HG03280 (cell line): ENCODE measurements at regions not wholly inside any gene's neighbourhood (a gene's known extent, or its start where the extent isn't known, plus 50 kb on each side); places are given as distances from the start of the nearest gene placed in this dataset.
"Not testable (repeated sequence)": the region's sequence is repeated elsewhere in the genome, so short reads cannot be mapped to it uniquely, and the experiment has no call there.

ENCODE experiments used
- ATAC-seq: cut with Tn5 transposase; IDR thresholded peaks from one replicate; pipeline ENCODE4 v1.9.1; 2021; ENCODE audit warnings: mild to moderate bottlenecking, moderate library complexity; ENCODE audit not compliant: unreplicated experiment

DNA sequence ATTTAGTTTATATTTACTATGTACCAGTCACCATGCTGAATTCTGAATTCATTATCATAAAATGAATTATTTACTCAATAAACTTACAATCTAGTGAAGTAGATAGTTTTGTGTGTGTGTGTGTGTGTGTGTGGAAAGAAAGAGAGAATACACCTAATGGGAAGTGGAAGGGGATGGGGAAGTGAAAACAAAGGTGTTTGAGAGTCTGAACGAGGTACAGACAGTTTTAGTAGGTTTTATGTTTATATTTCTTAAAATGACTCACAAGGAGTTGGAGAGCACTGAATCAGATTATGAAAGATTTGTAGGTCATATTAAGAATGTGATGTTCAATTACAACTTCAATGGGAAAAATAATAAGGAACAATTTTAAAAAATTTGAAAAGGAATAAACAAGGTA, 1753.0 kb downstream of the SLITRK1 start:
- no peak for ATAC-seq

DNA sequence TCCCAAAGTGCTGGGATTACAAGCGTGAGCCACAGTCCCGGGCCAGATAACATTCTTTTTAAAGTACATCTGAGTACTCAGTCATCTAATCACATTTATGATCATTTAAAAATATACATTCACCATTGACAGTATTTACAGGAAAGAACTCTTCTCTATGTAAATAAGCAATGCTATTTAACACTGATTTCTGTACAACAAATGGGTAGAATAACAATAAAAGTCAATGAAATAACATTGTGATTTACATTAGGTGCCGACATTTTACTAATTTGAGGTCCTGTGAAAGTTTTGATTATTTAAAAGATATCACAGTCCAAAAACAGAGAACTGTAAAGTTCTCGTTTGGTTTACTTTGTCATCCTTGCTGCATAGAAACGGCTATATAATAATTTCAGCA, 1763.7 kb downstream of the SLITRK1 start:
- ATAC-seq, result no peak

DNA sequence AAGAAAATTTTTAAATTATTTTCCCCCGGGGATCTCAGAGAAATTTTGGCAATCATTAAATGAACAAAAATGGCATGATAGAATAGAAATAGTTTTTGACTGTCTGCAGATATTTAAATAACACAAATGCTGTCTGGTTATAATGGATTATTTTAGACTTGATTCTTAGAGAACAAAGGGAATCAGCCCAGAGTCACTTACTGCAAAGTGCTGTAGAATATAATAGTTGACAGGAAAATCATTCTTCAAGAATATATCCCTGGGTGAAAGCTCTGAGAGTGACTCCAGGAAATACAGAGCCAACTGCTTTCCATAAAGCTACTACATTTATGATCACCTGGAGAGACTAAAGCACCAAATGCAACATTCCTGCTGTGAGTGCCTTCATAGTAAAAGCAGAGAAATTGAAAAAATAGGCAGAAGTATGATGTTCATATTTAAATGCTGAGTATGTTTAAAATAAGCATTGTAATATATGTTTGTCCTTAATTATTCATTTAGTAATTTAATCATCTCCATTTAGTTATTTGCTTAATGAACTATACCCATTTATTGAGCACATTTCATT, 1765.8 kb downstream of the SLITRK1 start:
- ATAC-seq, result no peak

DNA sequence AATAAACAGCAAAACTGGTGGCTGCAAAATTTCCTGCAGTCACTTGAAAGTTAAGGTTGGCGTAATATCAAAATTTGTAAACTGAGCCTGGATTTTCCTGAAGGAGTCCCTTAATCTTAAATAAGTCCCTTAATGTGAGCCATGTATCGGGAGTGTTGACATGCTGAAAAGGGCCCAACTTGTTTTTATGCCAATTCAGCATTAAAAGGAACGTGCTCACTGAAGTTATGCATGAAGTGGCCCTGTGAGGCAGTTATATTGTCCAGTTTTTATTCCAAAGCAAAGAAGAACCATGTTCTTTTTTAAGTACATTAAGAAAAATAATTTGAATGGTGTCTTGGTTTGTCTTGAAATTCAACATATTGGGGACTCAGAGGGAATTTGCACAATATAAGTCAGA, 1766.9 kb downstream of the SLITRK1 start:
- ATAC-seq, result no peak

DNA sequence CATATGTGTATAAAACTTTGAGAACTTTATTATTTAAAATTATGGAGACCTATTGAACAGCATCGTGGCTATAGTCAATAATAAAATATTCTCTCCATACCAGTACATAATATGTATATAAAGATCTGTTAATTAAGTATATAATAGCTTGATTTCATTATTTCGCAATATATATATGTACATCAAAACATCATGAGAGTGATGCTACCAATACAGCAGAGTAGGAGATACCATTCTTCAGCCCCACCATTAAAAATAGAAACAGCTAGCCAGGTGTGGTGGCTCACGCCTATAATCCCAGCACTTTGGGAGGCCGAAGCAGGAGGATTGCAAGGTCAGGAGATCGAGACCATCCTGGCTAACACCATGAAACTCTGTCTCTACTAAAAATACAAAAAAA, 1755.3 kb upstream of the SPRY2 start:
- ATAC-seq, result no peak

DNA sequence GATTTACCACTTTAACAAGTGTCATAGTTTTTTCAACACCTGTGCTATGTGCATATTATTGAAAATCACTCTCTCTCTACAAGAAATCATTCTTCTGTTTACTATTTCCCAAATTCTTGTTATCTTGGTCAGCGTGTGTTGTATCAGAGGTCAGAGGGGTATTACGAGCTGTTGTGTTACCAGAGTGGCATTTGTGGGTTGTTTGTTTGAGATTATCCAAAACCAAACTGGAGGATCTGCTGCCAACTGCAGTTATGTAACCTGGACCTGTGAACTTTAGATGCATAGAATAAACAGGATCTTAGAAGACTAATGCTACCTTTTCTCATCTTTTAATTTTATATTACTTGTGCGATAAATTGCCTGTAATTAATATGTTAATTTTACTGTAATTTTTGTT, 1751.4 kb upstream of the SPRY2 start:
- no peak for ATAC-seq

DNA sequence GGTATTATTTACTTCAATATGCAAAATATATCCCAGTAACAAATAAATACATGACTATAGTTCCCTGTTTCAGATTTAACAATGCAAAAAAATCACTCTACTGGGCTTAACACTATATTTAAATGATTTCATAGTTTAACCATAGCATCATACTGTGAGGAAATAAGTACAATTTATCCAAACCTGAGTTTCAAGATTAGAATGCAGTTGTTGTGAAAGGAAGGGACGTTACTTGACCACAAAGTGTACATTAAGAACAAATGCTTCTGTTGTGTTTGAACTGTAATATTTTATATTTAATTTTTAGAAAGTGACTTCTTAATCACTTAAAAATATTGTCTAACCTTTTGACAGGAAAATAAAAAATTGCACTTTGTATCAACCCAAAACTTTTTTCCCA, 1747.9 kb upstream of the SPRY2 start:
- ATAC-seq, result no peak

DNA sequence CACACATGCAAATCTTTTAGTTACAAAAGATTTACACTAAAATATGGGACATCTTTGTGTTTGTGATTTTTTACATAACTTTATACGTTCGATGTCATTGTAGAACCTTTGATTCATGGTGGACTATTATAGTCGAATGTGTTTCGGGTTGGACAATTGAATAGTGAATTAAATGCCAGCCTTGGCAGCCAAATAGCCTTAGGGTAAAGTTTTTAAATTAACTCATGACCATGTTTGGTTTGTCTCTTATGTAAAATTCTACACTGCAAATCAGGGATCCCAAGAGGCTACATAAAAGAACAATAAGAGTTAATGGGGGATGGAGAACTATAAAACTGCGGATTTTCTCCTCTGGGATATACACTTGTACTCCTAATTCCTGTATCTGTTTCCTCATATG, 1735.6 kb upstream of the SPRY2 start:
- ATAC-seq, result no peak

DNA sequence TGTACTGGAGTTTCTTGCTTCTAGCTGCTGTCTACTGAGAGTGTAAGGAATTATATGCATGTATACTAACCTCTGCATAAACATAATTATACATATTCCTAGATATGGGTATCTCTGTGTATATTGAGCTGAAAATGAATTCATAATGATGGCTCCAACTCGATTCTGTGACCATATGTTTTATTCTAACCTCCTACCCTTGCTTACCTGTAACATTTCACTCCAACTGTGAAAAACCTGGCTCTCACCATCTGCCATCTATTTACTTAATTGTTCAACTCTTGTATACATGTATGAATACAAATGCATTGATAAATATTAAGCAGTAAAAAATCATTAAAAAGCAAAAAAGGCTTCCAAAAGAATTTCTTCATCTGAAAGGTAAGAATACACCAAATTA, 1729.5 kb upstream of the SPRY2 start:
- ATAC-seq, result no peak

DNA sequence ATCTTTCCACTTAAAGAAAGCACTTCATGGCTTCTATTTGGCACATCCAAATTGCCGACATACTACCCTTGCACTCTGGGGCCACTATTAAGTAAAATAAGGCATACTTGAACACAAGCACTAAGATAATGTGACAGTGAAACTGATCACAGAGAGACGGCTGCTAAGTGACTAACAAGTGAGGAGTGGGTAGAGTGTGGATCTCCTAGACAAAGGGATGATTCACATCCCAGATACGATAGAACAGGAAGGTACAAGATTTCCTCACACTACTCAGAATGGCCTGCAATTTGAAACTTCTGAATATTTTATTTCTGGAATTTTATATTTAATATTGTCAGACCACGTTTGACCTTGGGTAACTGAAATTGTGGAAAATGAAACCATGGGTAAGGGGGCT, 1721.8 kb upstream of the SPRY2 start:
- no peak for ATAC-seq

DNA sequence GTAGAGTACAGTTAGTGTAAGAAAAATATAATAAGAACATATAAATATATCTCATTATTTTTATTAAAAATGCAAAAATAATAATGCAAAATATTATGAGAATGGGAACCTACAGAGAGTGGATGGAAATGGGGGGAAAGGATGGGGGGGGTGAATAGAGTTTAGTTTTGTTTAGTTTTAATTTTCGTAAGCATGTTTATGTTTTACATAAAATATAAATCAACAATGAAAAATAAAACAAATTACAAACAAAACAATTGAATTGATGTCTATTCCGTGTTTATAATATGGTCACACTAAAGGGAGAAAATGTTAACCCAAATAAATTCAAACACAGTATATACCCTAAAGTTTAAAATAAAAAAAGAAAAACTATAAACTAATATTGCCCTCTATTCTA, 1717.4 kb upstream of the SPRY2 start:
- no peak for ATAC-seq

DNA sequence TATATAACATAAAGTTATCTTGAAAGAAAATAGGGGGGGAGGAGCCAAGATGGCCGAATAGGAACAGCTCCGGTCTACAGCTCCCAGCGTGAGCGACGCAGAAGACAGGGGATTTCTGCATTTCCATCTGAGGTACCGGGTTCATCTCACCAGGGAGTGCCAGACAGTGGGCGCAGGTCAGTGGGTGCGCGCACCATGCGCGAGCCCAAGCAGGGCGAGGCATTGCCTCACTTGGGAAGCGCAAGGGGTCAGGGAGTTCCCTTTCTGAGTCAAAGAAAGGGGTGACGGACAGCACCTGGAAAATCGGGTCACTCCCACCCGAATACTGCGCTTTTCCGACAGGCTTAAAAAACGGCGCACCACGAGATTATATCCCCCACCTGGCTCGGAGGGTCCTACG, 1704.4 kb upstream of the SPRY2 start:
- ATAC-seq, result not testable (repeated sequence)

DNA sequence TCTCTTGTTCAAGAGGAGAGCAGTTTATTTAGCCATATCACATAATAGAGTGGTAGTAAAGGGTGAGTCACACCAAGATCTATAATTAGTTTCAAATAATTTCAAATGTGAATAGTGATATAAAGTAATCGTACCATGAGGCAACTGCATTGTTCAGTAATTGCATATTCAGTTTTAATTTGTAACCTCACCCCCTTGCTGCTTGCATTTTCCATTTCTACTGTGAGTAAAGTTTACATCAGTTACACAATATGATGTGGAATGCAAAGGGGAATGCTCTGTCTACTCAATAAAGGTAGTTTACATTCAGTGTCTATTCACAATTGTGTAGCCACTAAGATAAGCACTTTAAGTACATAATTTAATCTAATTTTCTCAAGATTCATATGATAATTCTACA, 1695.7 kb upstream of the SPRY2 start:
- no peak for ATAC-seq

DNA sequence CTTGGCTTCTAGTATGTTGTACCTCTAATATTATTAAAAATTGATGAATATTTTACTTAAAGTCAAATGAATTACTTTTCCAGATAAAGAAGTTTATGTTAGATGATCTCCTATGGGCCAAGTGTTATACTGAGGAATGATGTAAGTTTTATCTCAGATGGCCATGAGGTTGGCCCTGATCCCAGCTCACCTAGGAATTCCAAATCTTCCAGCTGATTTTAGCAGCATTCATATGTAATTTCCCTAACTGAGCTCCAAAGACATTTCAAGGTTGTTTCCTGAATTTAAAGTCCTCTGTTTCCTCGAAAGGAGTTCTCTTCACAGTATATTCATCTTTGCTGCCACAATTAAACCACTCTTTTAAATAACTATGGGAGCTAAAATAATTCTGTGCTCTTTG, 1670.4 kb upstream of the SPRY2 start:
- no peak for ATAC-seq

DNA sequence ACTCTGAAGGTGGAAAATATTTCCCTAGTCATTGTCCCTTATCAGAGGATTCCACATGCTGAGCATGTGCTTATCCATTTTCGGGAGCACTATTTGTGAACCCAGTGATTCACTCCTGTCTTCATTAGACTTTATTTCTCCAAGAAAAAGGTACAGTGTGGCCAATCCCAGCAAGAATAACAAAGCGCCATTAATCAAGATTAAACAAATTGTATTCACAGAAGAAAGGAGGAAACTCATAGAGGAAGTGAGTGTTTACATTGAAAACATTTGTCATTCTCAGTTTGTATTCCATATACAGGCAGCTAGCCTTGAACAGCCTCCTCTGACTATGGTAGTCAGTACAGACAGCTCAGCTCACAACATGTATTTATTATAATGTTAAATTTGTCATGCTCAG, 1669.9 kb upstream of the SPRY2 start:
- no peak for ATAC-seq

DNA sequence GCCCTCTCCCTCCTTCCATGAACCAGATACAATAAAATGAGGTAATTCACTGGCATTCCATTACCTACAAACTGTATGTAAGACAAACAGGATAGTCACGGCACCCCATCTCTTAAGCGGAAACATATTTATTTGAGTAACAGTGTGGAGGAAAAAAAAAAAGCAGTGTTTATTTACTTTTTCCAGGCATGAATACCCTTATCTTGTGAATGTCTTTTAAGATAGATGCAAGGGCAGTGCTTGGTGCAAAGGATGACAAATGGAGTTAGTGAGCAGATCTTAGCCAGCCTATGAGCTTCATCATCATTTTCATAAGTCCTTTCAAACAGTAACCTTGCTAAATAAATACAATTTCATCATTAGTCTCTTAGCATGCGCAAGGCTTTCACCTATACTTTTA, 1661.8 kb upstream of the SPRY2 start:
- no peak for ATAC-seq

DNA sequence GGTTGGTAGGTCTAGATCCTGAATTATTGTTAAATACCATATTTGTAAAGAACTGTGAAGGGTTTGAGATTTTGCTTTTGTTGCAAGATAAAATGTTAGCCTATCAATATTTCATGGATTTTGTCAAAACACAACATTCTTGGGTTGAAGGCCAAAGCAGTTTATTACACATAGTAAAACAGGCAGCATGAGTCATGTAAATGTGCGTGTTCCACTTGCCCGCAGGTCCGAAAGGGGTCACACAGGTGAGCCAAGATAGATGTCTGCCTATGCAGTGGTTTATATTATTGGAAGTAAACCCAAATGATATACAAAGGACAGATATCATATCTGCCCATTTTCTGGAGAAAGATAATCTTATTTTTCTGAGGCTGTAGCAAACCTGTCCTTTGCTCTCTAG, 1654.4 kb upstream of the SPRY2 start:
- no peak for ATAC-seq

DNA sequence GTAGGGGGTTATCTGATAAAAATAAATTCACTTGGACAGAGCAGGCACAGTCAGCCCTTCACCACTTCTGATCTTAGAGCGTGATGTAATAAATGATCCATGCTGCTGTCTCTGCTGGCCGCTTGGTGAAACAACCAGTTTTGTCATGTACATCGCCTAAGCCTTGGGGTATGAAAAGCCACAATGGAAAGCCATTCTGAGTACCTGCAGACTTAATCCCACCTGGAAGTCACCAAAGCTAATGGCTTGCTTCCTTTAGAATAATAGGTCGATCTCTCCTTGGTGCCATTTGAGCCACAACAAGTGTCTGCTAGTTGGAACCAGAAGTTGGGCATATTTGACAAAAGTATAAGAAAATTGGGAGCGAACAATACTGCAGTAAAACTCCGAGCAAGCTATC, 1649.7 kb upstream of the SPRY2 start:
- no peak for ATAC-seq

DNA sequence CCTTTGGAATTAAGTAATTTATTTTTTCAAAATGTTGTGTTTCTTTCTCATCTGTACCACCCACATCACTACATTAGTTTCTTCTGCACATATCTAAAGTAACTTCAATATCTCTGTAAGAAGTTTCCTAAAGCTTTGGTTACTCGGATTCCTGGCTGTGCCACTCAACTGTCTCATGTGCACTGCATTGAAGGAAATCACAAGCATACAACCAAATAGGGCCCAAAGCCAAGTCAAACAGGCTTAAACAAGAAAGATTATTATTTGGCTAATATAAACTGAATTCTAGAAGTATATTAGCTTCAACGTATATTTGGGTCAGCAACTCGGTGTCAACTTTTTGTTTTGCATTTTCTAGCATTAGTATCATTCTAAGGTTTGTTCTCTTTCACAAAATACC, 1647.6 kb upstream of the SPRY2 start:
- ATAC-seq, result no peak

DNA sequence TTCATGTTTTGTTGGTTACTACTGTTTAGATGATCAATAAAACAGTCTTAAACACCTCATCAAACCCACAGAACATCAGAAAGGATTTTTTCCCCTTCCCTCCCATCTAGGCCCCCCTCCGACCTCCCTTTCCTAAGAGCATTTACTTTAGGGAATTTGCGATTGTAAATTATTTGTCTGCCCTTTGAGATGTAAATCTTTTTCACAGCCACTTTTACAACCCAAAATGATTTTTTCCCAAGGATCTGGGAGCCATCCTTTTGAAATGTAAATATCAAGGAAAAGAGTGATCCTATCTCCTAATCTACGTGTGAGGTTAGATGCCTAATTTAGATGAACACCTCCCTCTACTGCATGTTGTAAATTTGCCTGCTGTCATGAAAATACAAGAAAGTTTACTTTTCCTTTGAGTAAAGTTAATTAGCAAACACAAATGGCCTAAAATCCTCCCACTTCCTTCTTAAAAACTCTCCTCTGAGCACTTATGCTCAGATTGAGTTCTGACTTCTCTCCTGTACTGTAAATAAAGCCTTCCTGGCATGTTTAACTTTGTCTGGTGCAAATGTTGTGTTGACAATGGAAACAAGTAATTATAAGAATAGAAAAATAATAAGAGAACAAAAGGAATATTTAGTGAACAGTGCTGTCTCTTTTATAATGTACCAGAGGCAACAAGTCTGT, 1646.9 kb upstream of the SPRY2 start:
- no peak for ATAC-seq

DNA sequence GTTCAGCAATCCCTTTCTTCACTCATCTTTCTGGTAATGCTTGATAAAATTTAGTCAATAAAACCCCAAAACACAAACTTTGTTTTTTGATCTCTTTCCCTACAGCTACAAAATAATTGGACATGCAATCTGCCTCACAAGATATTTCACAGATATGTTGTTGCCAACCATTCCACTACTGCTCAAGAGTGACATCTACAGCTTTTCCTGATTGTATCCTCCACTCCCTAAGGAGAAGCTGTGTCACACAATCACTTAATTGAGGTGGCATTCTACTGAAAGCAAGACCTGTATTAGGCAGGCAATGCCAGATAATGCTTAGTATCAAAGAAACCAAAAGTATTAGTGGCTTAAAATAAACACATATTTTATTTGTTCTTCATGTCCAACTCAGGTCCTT, 1646.2 kb upstream of the SPRY2 start:
- no peak for ATAC-seq

DNA sequence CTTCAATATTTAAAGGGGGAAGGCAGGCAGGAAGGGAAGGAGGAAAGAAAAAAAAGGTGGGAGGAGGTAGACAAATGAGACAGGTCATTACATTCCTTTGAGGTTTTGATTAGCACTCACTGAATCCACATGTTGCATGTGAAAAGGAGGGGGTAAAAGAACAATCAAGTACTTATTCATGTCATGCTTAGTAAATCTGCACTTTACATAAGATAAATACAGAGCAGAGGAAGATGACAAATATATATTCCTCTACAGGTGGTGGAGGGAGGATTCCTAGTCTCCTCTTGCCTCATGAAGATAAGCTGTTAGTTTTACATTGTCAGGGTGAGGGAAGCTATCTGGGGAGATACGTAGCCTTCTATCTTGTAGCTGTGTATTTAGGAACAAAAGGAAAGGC, 1645.4 kb upstream of the SPRY2 start:
- ATAC-seq, result no peak

DNA sequence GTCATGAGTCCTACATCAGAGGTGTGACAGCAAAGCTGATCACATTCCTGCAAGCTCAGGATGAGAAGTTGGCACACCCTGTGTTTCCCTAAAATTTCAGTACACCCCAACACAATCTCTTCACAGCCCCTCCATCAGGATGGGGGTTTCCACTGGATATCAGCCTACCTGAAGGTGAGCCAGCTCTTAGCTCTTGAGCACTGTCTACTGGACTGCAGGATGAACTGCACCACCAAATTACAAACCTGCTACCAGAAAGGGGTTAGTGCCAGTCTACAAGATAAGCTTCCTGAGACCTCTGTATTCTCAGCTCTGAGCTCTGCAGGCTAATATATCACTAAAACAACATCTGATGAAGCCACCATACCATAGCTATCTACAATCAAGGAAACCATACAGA, 1616.2 kb upstream of the SPRY2 start:
- ATAC-seq, result no peak
